Astrocyte (in vitro differentiated cells and primary cell): ENCODE measurements at regions not wholly inside any gene's neighbourhood (a gene's known extent, or its start where the extent isn't known, plus 50 kb on each side); places are given as distances from the start of the nearest gene placed in this dataset.

Source experiments
- CTCF ChIP-seq: IDR thresholded peaks from 2 replicates; pipeline ENCODE4 v1.5.1; 2011; ENCODE audit warnings: low read depth, mild to moderate bottlenecking, inconsistent platforms, low read length, moderate library complexity; ENCODE audit not compliant: insufficient read depth
- EZH2 ChIP-seq: IDR thresholded peaks from 2 replicates; pipeline ENCODE4 v1.6.1; 2012; ENCODE audit warnings: mild to moderate bottlenecking, low read length, inconsistent platforms; ENCODE audit not compliant: insufficient read depth

- TF ChIP-seq CTCF, result no peak
- TF ChIP-seq EZH2, result no peak
Measured at GRCh38 chr15:31245756-31246155, 80.9 kb upstream of the KLF13 start.
